PC-3 (cell line): ENCODE measurements at regions not wholly inside any gene's neighbourhood (a gene's known extent, or its start where the extent isn't known, plus 50 kb on each side); places are given as distances from the start of the nearest gene placed in this dataset.
"Not testable (repeated sequence)": the region's sequence is repeated elsewhere in the genome, so short reads cannot be mapped to it uniquely, and the experiment has no call there.

Experiments used
- ATAC-seq: fragments of 200-7000 bp; cut with Tn5 transposase; 2 replicates; pipeline ENCODE4 v1.9.1; 2020; ENCODE audit warnings: mild to moderate bottlenecking, moderate library complexity
- BruUV-seq: library from RNA; stranded (reverse); fragments of 400-500 nt; replicated peaks from 2 replicates; lab custom pipeline; 2021; lab: Mats Ljungman, UMichigan
- CTCF ChIA-PET: fragments of 300-600 bp; sonication (Branson Sonifier 250); formaldehyde crosslinking; loops from one replicate; lab custom pipeline; 2022; ENCODE audit warnings: antibody characterized with exemption; lab: Charles Lee
- POLR2A ChIA-PET: fragments of 300-600 bp; sonication (Branson Sonifier 250); formaldehyde crosslinking; loops from one replicate; lab custom pipeline; 2022; ENCODE audit warnings: antibody characterized with exemption; ENCODE audit not compliant: unreplicated experiment; lab: Charles Lee
- DNase-seq: peaks from one replicate; pipeline ENCODE4 v3.0.0-alpha.2; 2015
- H2AFZ ChIP-seq: fragments of 300-600 bp; sonication (generic); 2 replicates; pipeline ENCODE4 v1.6.0; 2016; ENCODE audit warnings: antibody characterized with exemption, low read length
- H3F3A ChIP-seq: fragments of 300-600 bp; sonication (generic); one replicate; pipeline ENCODE4 v1.6.0; 2017; ENCODE audit warnings: antibody characterized with exemption, low read length, control low read depth, mild to moderate bottlenecking; ENCODE audit not compliant: unreplicated experiment
- H3K27ac ChIP-seq: fragments of 300-600 bp; sonication (generic); 2 replicates; pipeline ENCODE4 v1.5.1; 2016; ENCODE audit warnings: mild to moderate bottlenecking, low read length
- H3K27me3 ChIP-seq: fragments of 300-600 bp; sonication (generic); 2 replicates; pipeline ENCODE4 v1.6.1; 2016; ENCODE audit warnings: low read length, mixed read lengths
- H3K36me3 ChIP-seq: fragments of 300-600 bp; sonication (generic); 2 replicates; pipeline ENCODE4 v1.6.1; 2016; ENCODE audit warnings: low read depth, mixed run types, low read length, mixed read lengths
- H3K4me1 ChIP-seq: fragments of 300-600 bp; sonication (generic); 2 replicates; pipeline ENCODE4 v1.5.1; 2016; ENCODE audit warnings: low read length; ENCODE audit not compliant: insufficient read depth
- H3K4me2 ChIP-seq: fragments of 300-600 bp; sonication (generic); 2 replicates; pipeline ENCODE4 v1.6.0; 2016; ENCODE audit warnings: low read length
- H3K4me3 ChIP-seq: fragments of 300-600 bp; sonication (generic); 2 replicates; pipeline ENCODE4 v1.5.1; 2016; ENCODE audit warnings: mild to moderate bottlenecking, low read length, mixed read lengths
- H3K79me2 ChIP-seq: fragments of 300-600 bp; sonication (generic); 2 replicates; pipeline ENCODE4 v1.6.1; 2017; ENCODE audit warnings: low read length, mixed read lengths
- H3K9ac ChIP-seq: fragments of 300-600 bp; sonication (generic); 2 replicates; pipeline ENCODE4 v1.6.0; 2016; ENCODE audit warnings: mild to moderate bottlenecking, low read length
- H3K9me2 ChIP-seq: fragments of 300-600 bp; sonication (generic); replicated peaks from 2 replicates; pipeline ENCODE4 v1.6.1; 2016; ENCODE audit warnings: mixed run types, low read length, mixed read lengths
- H3K9me3 ChIP-seq: fragments of 300-600 bp; sonication (generic); 2 replicates; pipeline ENCODE4 v1.6.1; 2016; ENCODE audit warnings: low read length, mixed read lengths
- H4K20me1 ChIP-seq: fragments of 300-600 bp; sonication (generic); 2 replicates; pipeline ENCODE4 v1.6.1; 2016; ENCODE audit warnings: low read length, mixed read lengths
- EZH2 ChIP-seq: fragments of 300-600 bp; sonication (generic); IDR thresholded peaks from one replicate; pipeline ENCODE4 v1.6.1; 2017; ENCODE audit warnings: antibody characterized with exemption, mild to moderate bottlenecking, low read length; ENCODE audit not compliant: unreplicated experiment
- EZH2phosphoT487 ChIP-seq: fragments of 300-600 bp; sonication (generic); IDR thresholded peaks from 2 replicates; pipeline ENCODE4 v1.6.1; 2018; ENCODE audit warnings: mild to moderate bottlenecking, antibody characterized with exemption, low read length, borderline replicate concordance
- intact Hi-C: fragments of 100-400 bp; cut with micrococcal nuclease; formaldehyde crosslinking; loops from 2 replicates; pipeline ENCODE4 v1.9.0; 2023
- TF ChIP-seq, protein P1 (sequence below): fragments of 300-600 bp; sonication (generic); conservative IDR thresholded peaks from 2 replicates; pipeline ENCODE4 v1.5.1; 2017; ENCODE audit warnings: antibody characterized with exemption, low read depth, mild to moderate bottlenecking, low read length

DNA sequence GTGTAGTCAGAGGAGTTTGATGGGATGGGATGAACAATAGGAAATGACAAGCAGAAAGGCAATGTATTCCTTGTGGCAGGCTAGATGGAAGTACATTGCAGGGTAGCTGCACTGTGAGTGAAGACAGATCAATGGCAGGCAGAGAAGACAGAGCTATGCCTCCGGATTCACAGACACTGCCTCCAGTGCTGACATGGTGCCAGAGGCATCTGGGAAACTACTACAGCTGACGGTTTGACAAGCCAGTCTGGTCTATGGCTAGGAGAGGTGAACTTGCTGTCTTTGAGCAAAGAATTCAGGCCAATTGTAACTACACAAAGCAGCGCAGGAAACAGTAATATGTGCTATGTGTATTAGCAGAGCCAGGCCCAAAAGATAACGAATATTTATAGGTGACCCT is 193.5 kb downstream of the DIO2 start:
- H3K4me3 ChIP-seq, result no peak overlapping the region
- ATAC-seq (no peak), DNase-seq (no peak)
- H3K4me2 ChIP-seq, result no peak overlapping the region
- BruUV-seq, result no TSS peak
- H4K20me1 ChIP-seq, result no peaks in the 10 kb centered on the region
- no peaks in the 10 kb centered on the region for H3F3A ChIP-seq
- H3K4me1 ChIP-seq, result no peaks in the 10 kb centered on the region
- CTCF ChIA-PET, result no interaction called here
- H3K79me2 ChIP-seq, result no peaks in the 10 kb centered on the region
- no peaks in the 10 kb centered on the region for H3K36me3 ChIP-seq
- POLR2A ChIA-PET, result no interaction called here
- no peak overlapping the region for H3K27ac ChIP-seq
- H3K9me3 ChIP-seq, result no peaks in the 10 kb centered on the region
- no peak for TF ChIP-seq EZH2
- TF ChIP-seq, protein P1, sequence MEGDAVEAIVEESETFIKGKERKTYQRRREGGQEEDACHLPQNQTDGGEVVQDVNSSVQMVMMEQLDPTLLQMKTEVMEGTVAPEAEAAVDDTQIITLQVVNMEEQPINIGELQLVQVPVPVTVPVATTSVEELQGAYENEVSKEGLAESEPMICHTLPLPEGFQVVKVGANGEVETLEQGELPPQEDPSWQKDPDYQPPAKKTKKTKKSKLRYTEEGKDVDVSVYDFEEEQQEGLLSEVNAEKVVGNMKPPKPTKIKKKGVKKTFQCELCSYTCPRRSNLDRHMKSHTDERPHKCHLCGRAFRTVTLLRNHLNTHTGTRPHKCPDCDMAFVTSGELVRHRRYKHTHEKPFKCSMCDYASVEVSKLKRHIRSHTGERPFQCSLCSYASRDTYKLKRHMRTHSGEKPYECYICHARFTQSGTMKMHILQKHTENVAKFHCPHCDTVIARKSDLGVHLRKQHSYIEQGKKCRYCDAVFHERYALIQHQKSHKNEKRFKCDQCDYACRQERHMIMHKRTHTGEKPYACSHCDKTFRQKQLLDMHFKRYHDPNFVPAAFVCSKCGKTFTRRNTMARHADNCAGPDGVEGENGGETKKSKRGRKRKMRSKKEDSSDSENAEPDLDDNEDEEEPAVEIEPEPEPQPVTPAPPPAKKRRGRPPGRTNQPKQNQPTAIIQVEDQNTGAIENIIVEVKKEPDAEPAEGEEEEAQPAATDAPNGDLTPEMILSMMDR, result no peak
- TF ChIP-seq EZH2phosphoT487, result no peak
- H3K9me2 ChIP-seq, result no peaks in the 10 kb centered on the region; the same call in 1 of the 2 replicates
- intact Hi-C loops, result no loop called here
- no peak overlapping the region for H2AFZ ChIP-seq
- H3K27me3 ChIP-seq, result no peaks in the 10 kb centered on the region
- H3K9ac ChIP-seq, result no peak overlapping the region

- H2AFZ ChIP-seq, H3K27ac ChIP-seq, H3K79me2 ChIP-seq, H3K9me3 ChIP-seq, CTCF ChIA-PET, POLR2A ChIA-PET, intact Hi-C loops, DNase-seq, H3K4me3 ChIP-seq, H3K9ac ChIP-seq, H3K27me3 ChIP-seq, ATAC-seq, H3K4me1 ChIP-seq, BruUV-seq, H3F3A ChIP-seq, H3K36me3 ChIP-seq, H3K9me2 ChIP-seq, H4K20me1 ChIP-seq, H3K4me2 ChIP-seq: not testable (repeated sequence)
These were observed 201.1 kb downstream of the DIO2 start for GRCh38 chr14:80010245-80010644.

DNA sequence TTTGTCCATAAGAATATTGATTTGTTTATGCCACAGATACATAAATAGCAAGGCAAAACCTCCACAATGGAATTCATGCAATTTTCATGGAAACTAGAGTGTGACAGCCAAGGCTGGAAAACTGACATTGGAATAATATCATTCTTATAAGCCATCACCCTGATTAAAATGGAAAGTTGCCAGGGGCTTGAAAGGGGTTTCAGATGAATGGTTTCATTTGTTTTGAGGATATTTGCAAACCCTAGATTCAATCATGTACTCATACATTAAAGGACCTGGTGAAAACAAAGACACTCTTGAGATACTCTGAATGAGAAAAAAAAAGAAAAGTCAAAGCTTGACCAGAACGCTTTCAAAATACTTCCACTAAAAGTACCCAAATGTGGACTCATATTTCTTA is 205.7 kb downstream of the DIO2 start:
- ATAC-seq (no peak), DNase-seq (no peak)
- ChIA-PET POLR2A (no interaction called here), CTCF (no interaction called here)
- BruUV-seq, result no TSS peak
- Histone ChIP-seq H3K4me2 (no peak overlapping the region), H3K27me3 (no peaks in the 10 kb centered on the region), H3K27ac (no peak overlapping the region), H2AFZ (no peak overlapping the region), H3K36me3 (no peaks in the 10 kb centered on the region), H3K4me1 (peaks cover 18% of the 10 kb centered on the region), H3K4me3 (no peak overlapping the region), H4K20me1 (no peaks in the 10 kb centered on the region), H3K9me2 (no peaks in the 10 kb centered on the region), H3K9ac (no peak overlapping the region), H3K79me2 (no peaks in the 10 kb centered on the region), H3K9me3 (no peaks in the 10 kb centered on the region), H3F3A (no peaks in the 10 kb centered on the region)
- TF ChIP-seq EZH2, result no peak
- TF ChIP-seq, protein P1, result no peak
- TF ChIP-seq EZH2phosphoT487, result no peak
- intact Hi-C loops, result loop anchor here (10.0 kb wide), 1 partner anchor 731 kb away; no protein-coding TSS in a partner anchor
